GM18511 (cell line): ENCODE measurements at regions not wholly inside any gene's neighbourhood (a gene's known extent, or its start where the extent isn't known, plus 50 kb on each side); places are given as distances from the start of the nearest gene placed in this dataset.
"Not testable (repeated sequence)": the region's sequence is repeated elsewhere in the genome, so short reads cannot be mapped to it uniquely, and the experiment has no call there.

Experiments used
- ATAC-seq: cut with Tn5 transposase; IDR thresholded peaks from one replicate; pipeline ENCODE4 v1.9.1; 2021; ENCODE audit warnings: mild to moderate bottlenecking, moderate library complexity; ENCODE audit not compliant: unreplicated experiment

DNA sequence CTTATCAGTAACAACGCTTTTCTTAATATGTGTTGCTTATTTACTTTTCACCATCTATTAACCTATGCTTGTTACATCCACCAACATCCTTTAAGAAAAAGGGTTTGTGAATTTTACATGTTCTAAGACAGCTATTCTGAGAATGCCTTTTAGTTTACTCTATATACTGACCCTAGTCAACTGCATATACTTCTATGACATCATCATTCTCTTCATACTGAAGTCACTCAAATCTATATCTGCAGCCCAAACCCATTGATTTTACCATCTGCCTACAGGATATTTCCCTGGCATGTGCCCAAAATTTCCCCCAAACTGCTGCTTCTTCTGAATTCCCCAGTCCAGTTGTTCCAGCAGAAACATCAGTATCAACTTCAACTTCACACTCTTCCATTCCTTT is 94.6 kb upstream of the FAM204A start:
- no peak for ATAC-seq

DNA sequence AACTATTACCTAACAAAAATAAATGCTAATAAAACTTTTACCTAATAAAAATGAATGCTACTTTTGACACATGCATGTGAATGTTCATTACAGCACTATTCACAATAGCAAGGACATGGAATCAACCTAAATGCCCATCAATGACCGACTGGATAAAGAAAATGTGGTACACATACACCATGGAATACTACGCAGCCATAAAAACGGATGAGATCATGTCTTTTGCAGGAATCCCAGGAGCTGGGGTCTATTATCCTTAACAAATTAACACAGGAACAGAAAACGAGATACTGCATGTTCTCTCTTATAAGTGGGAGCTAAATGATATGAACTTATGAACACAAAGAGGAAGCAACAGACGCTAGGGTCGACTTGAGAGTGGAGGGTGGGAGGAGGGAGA is 88.1 kb upstream of the FAM204A start:
- no peak for ATAC-seq

DNA sequence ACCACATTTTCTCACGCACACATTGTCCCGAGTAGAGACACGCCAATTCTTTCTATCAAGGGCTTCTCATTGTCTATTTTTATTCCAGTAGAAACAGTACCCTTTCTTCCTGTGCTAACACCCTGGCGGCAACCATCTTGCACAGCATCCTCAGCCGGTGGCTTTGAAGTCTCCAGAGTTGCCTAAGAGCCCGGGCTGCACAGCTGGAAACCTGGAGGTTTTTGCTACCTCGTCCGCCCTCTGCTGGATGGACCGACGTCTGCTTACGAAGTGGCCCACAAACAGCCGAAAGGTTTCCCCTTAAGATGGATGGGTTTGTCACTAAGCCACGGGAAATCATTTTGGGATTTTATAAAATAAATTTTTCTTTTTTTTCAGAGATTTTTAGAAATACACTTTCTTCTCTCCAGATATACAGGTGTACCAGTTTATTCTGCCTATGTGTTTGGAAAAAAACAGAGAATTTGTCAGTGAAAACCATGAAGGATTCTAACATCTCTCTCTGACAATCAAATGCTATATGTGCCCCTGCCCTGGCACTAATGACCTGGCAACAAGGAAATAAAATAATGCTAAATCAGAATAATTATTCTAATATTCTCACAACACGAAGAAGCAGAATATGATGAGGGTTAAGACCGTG is 81.8 kb upstream of the FAM204A start:
- peak; percentile 88 for ATAC-seq

DNA sequence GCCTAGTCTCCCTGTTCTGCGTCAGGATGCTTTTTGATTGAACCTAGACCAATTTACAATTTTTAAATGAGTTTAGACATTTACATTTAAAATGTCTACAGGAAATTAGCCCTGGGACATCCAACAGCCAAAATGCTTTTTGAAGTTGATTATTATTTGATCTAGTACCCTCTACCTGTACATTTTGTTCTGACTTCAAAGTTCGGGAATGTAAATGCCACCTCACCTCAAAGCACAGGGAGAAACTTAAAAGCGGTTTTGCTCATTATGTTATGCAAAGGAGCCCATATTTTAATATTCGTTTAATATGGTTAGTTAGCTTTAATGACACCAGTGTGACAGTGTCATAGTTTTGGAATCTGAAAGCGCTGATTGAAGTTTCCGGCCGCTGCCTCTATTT is 80.1 kb upstream of the FAM204A start:
- no peak for ATAC-seq

DNA sequence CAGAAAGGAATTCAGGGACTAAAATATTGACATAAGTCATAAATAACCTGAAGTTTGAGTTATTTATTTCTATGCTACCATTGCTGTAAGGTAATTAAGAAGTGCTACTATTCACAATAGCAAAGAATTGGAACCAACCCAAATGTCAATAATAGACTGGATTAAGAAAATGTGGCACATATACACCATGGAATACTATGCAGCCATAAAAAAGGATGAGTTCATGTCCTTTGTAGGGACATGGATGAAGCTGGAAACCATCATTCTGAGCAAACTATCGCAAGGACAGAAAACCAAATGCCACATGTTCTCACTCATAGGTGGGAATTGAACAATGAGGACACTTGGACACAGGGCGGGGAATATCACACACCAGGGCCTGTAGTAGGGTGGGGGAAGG is 77.9 kb upstream of the FAM204A start:
- ATAC-seq: not testable (repeated sequence)

DNA sequence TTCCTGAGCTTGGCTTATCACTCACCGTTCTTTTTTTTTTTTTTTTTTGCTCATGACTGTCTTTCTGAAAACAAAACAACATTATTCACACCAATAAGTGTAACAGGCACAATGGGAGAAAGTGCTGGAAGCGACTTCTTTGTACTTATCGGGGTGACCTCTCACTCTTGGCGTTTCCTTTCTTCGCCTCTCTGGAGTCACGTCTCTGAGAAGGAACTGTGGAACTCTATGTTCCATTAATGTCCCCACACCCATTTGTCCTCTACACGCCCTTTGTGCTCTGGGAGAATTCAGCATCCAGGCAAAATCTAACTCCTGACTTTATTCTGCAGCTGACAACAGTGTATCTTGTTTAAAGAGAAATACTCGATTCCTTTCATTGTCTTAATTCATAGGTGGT is 70.8 kb upstream of the FAM204A start:
- no peak for ATAC-seq

DNA sequence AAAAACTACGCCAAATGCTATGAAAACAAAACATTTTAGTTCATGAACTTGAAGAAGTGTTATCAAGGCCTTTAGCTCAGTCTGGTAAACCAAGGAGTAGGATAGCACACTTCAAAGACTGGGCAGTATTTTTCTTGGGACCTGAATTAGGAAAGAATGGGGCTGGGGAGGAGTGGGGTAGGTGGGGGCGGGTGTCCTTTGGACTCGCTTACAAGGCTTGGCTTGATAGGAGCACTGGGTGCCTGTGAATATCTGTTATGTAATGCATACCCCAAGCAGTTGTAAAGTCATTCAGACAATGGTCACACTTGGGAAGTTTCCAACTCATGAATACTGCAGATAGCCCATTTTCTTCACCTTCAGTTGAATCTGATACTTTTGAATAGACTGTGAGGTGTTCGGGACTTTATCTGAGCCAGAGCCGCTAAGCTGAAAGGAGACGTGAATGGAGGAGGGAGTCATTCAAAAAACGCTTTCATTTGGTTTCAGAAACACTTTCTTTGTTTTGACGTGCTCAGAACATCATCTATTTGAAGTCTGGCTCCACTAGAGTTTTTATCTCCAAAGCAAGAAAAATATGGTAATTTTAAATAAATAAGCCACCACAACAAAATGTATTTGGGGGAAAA is 70.1 kb upstream of the FAM204A start:
- ATAC-seq: no peak

DNA sequence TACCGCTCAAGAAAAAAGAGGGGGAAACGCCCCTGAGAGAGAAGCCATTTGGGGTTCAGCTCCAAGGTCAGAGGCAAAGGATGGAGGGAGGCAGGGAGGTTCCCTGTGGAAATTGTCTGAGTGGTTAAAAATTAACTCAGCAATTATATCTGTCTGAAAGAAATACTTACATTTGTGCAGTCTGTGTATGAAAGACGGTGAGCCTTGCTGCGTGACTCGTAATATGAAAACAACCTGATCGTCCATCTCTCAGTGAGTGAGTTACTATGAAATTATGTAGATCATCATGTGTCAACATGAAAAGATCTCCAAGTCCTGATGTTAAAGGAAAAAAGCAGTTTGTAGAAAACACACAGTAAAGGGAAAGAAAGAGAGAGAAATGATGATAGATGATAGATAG is 67.2 kb upstream of the FAM204A start:
- no peak for ATAC-seq

DNA sequence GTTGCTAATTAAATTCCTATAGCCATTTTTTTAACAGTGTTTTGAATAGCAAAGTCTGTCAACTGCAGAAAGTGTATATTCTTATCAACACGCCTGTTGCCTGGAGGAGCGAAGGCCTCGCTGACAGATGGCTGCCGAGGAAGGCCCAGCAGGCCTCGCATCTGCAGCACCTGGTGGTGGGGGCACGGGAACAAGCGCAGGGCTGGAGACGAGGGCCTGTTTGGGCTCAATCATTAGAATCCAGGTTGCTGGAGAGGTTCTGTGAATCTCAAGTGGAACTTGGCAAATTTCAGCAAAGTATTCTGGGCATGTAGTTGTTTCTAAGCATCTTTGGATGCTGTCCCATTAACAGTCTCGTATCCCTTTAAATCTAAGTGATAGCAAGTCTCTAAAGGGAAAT is 66.1 kb upstream of the FAM204A start:
- ATAC-seq: no peak

DNA sequence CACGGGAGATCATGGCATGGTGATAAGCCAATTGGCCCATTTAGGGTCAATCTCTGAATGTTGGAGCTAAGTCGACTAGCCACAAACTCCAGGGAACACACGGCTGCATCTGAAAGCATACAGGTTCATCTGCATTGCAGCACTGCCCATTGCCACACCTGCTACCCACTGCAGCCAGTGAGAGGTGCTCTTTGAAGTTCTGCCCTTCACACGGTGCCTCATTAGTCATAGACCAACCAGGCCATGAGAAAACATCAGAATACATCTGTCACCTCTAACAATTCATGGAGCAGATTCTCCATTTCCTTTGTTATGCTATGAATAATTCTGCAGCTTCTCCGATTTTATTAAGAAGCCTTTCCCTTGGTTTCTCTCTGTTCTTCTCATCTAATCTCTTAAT is 65.7 kb upstream of the FAM204A start:
- no peak for ATAC-seq

DNA sequence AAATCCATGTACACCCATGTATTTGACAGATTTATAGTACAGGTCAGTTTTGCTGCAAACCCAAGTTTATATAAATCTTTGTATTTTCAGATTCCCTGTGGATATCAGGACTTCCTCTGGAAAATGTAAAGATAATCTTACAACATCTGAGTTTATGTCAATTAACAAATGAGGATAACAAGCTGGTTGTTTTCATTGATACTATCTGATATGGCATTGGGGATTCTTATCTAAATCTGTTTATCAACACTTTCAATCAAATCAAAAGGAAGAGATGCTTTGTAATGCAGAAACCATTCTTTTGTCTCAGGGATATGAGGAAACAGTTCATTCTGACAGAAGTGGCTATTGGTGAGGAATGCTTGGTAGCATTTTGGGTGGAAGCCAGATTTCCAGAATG is 64.9 kb upstream of the FAM204A start:
- ATAC-seq: no peak

DNA sequence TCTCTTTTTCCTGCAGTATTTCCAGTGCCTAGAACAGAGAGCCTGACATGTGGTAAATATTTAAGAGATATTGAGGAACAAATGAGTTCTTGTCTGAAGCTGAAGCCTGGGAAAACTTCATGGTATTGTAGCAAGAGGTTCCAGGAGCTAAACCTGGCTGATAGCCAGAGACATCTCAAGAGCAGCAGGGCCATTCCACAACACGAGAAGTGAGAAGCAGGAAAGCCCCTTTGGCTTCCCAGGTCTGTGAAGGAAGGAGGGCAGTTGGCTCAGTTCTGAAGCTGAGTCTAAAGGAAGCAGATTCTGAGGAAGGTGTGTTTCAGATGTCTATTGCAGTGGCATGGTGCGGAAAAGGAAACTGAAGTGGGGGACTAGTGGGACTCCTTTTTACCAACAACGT is 63.8 kb upstream of the FAM204A start:
- ATAC-seq: no peak

DNA sequence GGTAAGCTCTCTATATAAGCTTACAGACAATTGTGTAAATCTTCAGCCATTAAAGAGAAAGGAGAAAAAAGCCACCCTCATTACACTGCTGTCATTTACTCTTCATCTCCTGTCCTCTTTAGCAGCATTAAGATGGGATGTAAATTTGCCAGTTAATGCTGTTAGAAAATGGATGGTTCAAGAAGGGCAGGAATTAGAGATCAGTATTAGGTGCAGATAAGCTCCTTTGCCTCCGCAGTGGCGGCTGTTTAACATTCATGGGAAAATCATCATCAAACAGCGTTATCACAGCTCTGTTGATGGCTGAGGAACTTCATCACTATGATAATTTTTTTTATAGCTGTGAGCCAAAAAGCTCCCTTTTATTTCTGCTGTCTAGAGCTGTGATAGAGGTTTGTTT is 61.8 kb upstream of the FAM204A start:
- ATAC-seq: no peak

DNA sequence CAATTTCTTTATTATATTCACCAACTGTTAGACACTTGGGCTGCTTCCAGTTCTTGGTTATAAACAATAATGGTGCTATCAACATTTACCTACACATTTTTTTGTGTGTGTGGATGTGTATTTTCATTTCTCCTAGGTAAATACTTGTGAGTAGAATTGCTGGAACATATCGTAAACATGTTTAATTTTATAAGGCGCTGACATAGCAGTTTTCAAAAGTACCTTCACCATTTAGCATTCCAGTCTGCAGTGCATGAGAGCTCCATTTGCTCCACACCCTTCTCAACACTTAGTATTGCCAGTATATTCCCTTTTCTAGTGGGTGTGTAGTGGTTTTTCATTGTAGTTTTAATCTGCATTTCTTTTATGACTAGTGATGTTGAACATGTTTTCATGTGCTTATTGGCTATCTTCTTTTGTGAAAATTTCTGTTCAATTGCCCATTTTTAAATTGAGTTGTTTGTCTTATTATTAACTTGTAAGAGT is 59.6 kb upstream of the FAM204A start:
- no peak for ATAC-seq

DNA sequence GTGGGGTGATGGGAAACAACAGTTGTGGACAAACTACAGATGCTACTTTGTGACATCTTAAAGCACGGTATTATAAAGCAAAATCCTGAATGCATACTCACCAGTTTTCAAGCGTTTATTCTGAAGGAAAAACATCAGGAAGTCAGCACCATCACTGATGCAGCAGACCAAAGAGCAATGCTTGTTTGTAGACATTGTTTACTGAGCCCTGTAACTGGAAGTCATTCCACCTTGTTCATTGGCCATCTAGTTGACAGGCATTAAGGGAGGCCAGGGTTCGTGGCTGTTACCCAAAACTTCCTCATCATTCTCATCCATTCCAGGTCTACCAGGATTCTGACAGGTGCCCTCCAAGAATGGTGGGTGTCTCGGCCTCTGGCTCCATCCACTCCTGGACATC is 55.3 kb upstream of the FAM204A start:
- ATAC-seq: no peak

DNA sequence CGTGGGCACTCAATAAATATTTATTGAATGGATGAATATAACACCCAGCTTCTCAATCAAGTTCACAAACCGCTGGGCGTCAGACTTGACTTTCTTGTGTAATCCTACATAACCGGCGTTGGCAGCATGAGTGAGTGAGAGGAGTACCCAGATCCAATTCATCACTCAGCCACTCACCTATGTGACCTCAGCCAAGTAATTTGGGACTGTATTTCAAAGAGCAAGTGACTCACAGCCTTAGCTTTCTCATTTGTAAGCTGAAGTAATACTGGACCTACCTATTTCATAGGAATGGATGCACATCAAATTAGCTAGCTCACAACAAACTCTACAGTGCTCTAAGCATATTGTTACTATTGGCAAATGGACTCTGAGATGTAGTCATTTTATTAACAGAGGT is 53.8 kb upstream of the FAM204A start:
- no peak for ATAC-seq

DNA sequence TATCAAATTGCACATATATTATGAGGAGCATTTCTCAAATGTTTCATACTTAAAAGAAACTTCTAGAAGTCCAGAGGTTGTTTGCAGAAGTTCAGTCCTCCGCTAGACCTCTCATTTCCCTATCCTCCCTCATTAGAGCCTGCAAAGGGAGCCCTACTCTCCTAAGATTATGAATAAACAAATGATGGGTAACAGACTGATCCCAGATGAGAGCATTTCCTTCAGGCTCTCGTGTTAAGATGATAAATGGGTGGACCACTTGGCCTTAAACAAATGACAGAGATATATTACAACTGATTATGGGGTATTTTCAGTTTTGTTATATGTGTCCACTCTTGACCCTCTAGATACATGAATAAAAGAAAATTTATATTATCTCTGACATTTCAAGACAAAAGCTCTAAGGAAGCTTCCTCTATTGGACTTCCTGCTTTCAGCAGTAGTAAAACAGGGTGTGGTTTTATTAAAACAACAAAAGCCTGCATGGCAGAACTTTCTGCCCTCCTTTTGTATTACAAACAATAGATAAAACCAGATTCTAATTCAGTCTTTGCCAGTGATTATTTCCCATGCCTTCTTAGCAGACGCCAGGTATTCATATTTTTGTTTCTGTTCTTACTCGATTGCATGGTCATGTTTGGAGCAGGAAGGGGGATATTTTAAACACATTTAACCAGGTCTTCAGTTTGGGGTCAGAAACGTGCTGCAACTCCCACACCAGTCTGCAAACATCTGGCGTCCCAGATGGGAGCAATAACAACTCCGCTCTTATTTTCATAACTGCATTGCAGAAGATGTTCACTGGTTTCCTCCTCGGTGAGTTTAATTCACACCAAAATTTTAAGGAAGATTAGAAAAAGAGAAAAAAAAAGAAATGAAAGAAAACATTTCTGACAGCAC is 52.4 kb upstream of the FAM204A start:
- no peak for ATAC-seq

DNA sequence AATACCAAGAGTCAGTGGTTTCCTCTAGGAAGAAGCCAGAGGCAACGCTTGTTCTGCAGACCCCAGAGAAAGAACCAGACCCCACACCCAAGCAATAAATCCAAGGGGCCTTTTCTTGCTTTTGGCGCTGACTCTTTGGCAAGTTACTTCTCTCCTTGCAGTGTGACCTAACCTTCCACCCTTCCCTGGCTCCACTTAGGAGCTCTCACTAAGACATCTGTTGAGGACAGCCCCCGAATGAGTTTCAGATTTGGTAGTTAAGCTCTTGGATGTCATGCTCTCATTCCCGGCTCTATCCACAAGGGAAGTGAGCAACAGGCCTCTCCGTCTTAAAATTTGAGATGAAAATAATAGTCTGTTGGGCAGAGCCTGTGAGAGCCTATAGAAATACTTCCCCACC is 50.6 kb upstream of the FAM204A start:
- no peak for ATAC-seq
